ENCODE measurements at regions not wholly inside any gene's neighbourhood (a gene's known extent, or its start where the extent isn't known, plus 50 kb on each side); places are given as distances from the start of the nearest gene placed in this dataset.

GRCh38 chr5:15371184-15371583 is 128.8 kb upstream of the FBXL7 start:
- no peak for TF ChIP-seq CTCF (IDR thresholded peaks at IDR 0.05)
- no peak for TF ChIP-seq POLR2A (IDR thresholded peaks at IDR 0.05)

All from upper lobe of left lung (tissue), 4 donors.